Ovary (tissue), 7 donors: ENCODE measurements at regions not wholly inside any gene's neighbourhood (a gene's known extent, or its start where the extent isn't known, plus 50 kb on each side); places are given as distances from the start of the nearest gene placed in this dataset.

Experiments used
- DNase-seq, 5 donors: peaks; one replicate each; pipeline ENCODE4 v3.0.0-alpha.2; 2019 to 2020
- H3K27ac ChIP-seq, 2 donors: fragments of 200-600 bp; one replicate each; pipeline versions ENCODE4 v1.5.1 to v1.8.0; 2019 to 2022
- H3K27me3 ChIP-seq: fragments of 200-600 bp; one replicate; pipeline ENCODE4 v1.8.0; 2022
- H3K36me3 ChIP-seq: fragments of 200-600 bp; sonication (generic); one replicate; pipeline ENCODE4 v1.5.1; 2019
- H3K4me1 ChIP-seq: one replicate; pipeline ENCODE4 v1.8.1; 2013; ENCODE audit warnings: mild to moderate bottlenecking, moderate library complexity; ENCODE audit not compliant: insufficient read depth
- H3K4me3 ChIP-seq: fragments of 200-600 bp; sonication (generic); one replicate; pipeline ENCODE4 v1.5.1; 2017
- H3K9me3 ChIP-seq, 2 donors: fragments of 200-600 bp in 1 of 2; sonication (generic) in 1 of 2; one replicate each; pipeline versions ENCODE4 v1.5.1 to v1.8.1; 2013 to 2019; ENCODE audit warnings: mild to moderate bottlenecking in 1 of 2, moderate library complexity in 1 of 2
- EP300 ChIP-seq: sonication (generic); formaldehyde crosslinking; IDR thresholded peaks from one replicate; pipeline ENCODE4 v1.6.1; 2017; ENCODE audit warnings: antibody characterized with exemption
- POLR2A ChIP-seq: fragments of 450-650 bp; IDR thresholded peaks from one replicate; pipeline ENCODE4 v1.6.1; 2017; ENCODE audit warnings: antibody characterized with exemption, mild to moderate bottlenecking, moderate library complexity
- WGBS, 3 donors: extraction: QIAGEN DNeasy Blood & Tissue Kit in 1 of 3; methylation state at CpG; one replicate each; pipeline versions ENCODE4 v1.1.5 to v1.1.7; 2013 to 2017; 5-methylcytosine and 5-hydroxymethylcytosine counted together
- intact Hi-C, 4 donors: fragments of 100-400 bp; cut with DNase I; formaldehyde crosslinking; loops; one replicate each; pipeline versions ENCODE4 v1.11.0 to v1.15.1; 2022 to 2023
- TF ChIP-seq, protein P1 (sequence below), 3 donors: fragments of 450-650 bp in 2 of 3; fragments of 200-600 bp in 1 of 3; IDR thresholded peaks; one replicate each; pipeline versions ENCODE4 v1.5.1 to v1.8.0; 2016 to 2022; ENCODE audit warnings: antibody characterized with exemption in 3 of 3, mild to moderate bottlenecking in 1 of 3
- donor health status: DM: no; HTN: no; CAD: no; lungs with moderate emphysema.
- donor health status: DM: no; HTN: no; CAD: no.
- donor health status: Bipolar disorder and iron deficiency.
- donor health status: DM: no; HTN: no; CAD: no.
- donor health status: DM: yes; HTN: yes; CAD: no.

DNA sequence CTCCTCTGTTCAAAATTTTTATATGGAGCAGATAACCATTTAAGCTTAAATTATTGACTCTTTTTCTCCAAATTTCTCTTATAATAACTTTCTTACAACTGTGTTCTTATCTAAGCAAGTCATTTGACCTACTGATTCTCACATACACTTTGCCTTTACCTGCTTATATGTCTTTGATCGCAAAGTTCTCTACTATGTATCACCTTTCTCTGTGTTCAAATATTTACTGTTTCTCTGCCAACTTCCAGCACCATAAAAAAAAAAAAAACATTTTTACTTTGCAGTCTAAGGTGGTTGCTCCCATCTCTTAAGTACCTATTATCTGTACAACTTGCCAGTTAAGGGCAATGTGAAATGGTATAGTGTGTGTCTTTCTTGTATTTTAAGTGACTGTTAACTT lies 100.8 kb upstream of the DPH6 start:
- H3K36me3 ChIP-seq, result no peaks in the 10 kb centered on the region
- H3K27ac ChIP-seq, result no peak overlapping the region
- H3K4me1 ChIP-seq, result no peaks in the 10 kb centered on the region
- no peak overlapping the region for H3K4me3 ChIP-seq
- WGBS, 3 donors, result 91 to 98% (median 97%) methylated on average over 1 of the region's 1 CpG
- intact Hi-C loops, result no loop called here
- TF ChIP-seq POLR2A (no peak), EP300 (no peak)
- TF ChIP-seq, protein P1, sequence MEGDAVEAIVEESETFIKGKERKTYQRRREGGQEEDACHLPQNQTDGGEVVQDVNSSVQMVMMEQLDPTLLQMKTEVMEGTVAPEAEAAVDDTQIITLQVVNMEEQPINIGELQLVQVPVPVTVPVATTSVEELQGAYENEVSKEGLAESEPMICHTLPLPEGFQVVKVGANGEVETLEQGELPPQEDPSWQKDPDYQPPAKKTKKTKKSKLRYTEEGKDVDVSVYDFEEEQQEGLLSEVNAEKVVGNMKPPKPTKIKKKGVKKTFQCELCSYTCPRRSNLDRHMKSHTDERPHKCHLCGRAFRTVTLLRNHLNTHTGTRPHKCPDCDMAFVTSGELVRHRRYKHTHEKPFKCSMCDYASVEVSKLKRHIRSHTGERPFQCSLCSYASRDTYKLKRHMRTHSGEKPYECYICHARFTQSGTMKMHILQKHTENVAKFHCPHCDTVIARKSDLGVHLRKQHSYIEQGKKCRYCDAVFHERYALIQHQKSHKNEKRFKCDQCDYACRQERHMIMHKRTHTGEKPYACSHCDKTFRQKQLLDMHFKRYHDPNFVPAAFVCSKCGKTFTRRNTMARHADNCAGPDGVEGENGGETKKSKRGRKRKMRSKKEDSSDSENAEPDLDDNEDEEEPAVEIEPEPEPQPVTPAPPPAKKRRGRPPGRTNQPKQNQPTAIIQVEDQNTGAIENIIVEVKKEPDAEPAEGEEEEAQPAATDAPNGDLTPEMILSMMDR (IDR thresholded peaks at IDR 0.05), result no peak
- DNase-seq, result no peak
- no peaks in the 10 kb centered on the region for H3K9me3 ChIP-seq
- H3K27me3 ChIP-seq, result no peaks in the 10 kb centered on the region

DNA sequence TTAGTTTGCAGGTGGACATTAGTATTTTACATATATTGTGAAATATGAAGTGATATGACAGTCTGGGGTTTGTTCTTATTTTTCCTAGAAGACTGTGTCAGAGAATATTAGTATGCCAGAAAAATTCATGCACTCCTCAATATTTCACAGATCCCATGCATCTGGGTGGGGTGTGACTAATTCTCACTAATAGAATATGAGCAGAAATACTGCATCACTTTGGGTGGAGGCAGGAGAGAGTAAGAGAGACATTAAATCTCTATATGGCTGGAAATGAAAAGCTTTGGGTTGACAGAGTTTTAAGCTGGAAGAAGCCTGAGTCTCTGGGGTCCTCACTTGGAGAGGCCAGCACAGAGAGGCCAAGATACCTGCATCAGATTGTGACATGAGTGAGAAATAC lies 101.3 kb upstream of the DPH6 start:
- intact Hi-C loops, result no loop called here
- Histone ChIP-seq H3K4me3 (no peak overlapping the region), H3K4me1 (no peaks in the 10 kb centered on the region), H3K27ac (no peak overlapping the region), H3K27me3 (no peaks in the 10 kb centered on the region), H3K9me3 (no peaks in the 10 kb centered on the region), H3K36me3 (no peaks in the 10 kb centered on the region)
- no peak for DNase-seq
- TF ChIP-seq, protein P1 (IDR thresholded peaks at IDR 0.05), result no peak
- TF ChIP-seq EP300 (no peak), POLR2A (no peak)

DNA sequence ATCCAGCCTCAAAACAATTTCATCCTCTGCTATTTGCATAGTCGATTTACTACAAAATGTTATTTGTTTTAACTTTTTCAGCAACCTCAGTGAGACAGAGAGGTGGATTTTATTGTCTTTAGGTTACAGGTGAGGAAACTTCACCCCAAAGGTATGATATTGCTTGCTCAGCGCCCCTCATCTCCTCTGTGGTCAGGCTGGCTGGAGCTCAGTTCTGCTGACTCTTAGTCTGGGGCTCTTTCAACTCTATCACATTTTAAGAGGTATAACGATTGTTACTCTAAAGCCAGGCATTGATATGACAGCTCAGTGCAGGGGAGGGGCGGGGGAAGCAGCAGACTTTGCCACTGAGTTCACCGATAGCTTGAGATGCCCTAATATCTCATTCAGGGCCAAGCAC lies 103.0 kb upstream of the DPH6 start:
- Histone ChIP-seq H3K27me3 (no peaks in the 10 kb centered on the region), H3K27ac (no peak overlapping the region), H3K4me3 (no peak overlapping the region), H3K4me1 (no peaks in the 10 kb centered on the region), H3K36me3 (no peaks in the 10 kb centered on the region), H3K9me3 (no peaks in the 10 kb centered on the region)
- 81 to 90% (median 89%) methylated on average over 5 of the region's 5 CpGs for WGBS, 3 donors
- TF ChIP-seq, protein P1 (IDR thresholded peaks at IDR 0.05), result no peak
- TF ChIP-seq POLR2A (no peak), EP300 (no peak)
- intact Hi-C loops, result no loop called here
- no peak for DNase-seq

DNA sequence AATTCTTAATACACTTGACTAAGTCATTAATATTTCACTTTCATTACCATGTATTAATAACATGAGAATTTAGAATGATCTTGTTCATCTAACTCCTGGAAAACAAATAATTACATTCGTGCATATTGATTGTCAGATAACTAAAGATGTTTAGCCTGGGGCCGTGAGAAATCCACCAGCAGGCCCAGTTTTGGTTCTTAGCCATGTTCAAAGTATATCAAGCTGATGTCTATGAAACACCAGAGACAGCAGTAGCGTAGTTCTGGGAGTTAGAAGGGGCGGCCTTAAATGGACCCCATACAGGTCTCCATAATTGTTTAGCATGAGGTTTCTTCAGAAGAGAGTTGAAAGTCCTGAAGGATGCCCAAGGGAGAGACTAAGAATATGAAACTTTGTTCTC lies 103.6 kb upstream of the DPH6 start:
- no peak overlapping the region for H3K4me3 ChIP-seq
- DNase-seq, result no peak
- no peak overlapping the region for H3K27ac ChIP-seq
- no peaks in the 10 kb centered on the region for H3K27me3 ChIP-seq
- H3K9me3 ChIP-seq, result no peaks in the 10 kb centered on the region
- WGBS, 3 donors, result 92 to 96% (median 93%) methylated on average over 4 of the region's 4 CpGs
- intact Hi-C loops, result no loop called here
- H3K4me1 ChIP-seq, result no peaks in the 10 kb centered on the region
- no peaks in the 10 kb centered on the region for H3K36me3 ChIP-seq
- TF ChIP-seq EP300, result no peak
- TF ChIP-seq, protein P1 (IDR thresholded peaks at IDR 0.05), result no peak
- no peak for TF ChIP-seq POLR2A

DNA sequence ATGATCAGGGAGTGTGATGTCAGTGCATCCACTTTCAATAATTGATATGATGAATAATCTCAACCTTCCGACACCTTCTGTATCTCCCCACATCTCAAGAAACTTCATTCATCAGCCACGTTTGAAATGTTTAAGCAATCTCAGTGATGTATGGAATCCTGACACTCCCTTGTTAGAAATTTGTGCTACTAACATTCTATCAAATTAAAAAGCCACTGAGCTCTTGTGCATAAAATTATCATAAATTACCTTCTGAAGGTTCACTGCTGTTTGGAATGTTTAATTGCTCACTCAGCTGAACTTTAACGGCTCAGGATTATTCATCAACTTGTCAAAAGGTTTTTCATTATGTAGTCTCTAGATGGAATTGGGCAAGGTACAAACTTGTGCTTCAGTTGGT lies 108.4 kb upstream of the DPH6 start:
- TF ChIP-seq EP300 (no peak), POLR2A (no peak)
- TF ChIP-seq, protein P1 (IDR thresholded peaks at IDR 0.05), result no peak
- Histone ChIP-seq H3K4me1 (no peaks in the 10 kb centered on the region), H3K9me3 (no peaks in the 10 kb centered on the region), H3K27me3 (no peaks in the 10 kb centered on the region), H3K4me3 (no peak overlapping the region), H3K36me3 (no peaks in the 10 kb centered on the region), H3K27ac (no peak overlapping the region)
- 59 to 64% (median 60%) methylated on average over 3 of the region's 3 CpGs for WGBS, 3 donors
- intact Hi-C loops, result no loop called here
- DNase-seq, result no peak
